GM03348 (cell line): ENCODE measurements at regions not wholly inside any gene's neighbourhood (a gene's known extent, or its start where the extent isn't known, plus 50 kb on each side); places are given as distances from the start of the nearest gene placed in this dataset.
"Not testable (repeated sequence)": the region's sequence is repeated elsewhere in the genome, so short reads cannot be mapped to it uniquely, and the experiment has no call there.

Experiments used
- DNase-seq: peaks from one replicate; pipeline ENCODE4 v3.0.0; 2012; ENCODE audit warnings: low spot score

GRCh38 chr11:100409267-100409666 lies 277.8 kb upstream of the ARHGAP42 start:
- not testable (repeated sequence) for DNase-seq

GRCh38 chr11:100419518-100419917 lies 267.6 kb upstream of the ARHGAP42 start:
- no peak for DNase-seq

- DNase-seq: no peak
These were observed 252.1 kb upstream of the ARHGAP42 start for GRCh38 chr11:100434821-100435641.

GRCh38 chr11:100438376-100438775 lies 248.7 kb upstream of the ARHGAP42 start:
- no peak for DNase-seq

- no peak for DNase-seq
These were observed 246.0 kb upstream of the ARHGAP42 start for GRCh38 chr11:100441086-100441485.

GRCh38 chr11:100442017-100442416 lies 245.1 kb upstream of the ARHGAP42 start:
- no peak for DNase-seq

GRCh38 chr11:100445231-100445735 lies 241.8 kb upstream of the ARHGAP42 start:
- no peak for DNase-seq

GRCh38 chr11:100451801-100452460 lies 235.2 kb upstream of the ARHGAP42 start:
- not testable (repeated sequence) for DNase-seq

GRCh38 chr11:100459811-100460210 lies 227.3 kb upstream of the ARHGAP42 start:
- DNase-seq: no peak

GRCh38 chr11:100460426-100460825 lies 226.7 kb upstream of the ARHGAP42 start:
- DNase-seq: no peak

- no peak for DNase-seq
These were observed 219.1 kb upstream of the ARHGAP42 start for GRCh38 chr11:100467821-100468508.

GRCh38 chr11:100469835-100470234 lies 217.3 kb upstream of the ARHGAP42 start:
- DNase-seq: no peak

- DNase-seq: no peak
These were observed 214.2 kb upstream of the ARHGAP42 start for GRCh38 chr11:100472727-100473389.

GRCh38 chr11:100473390-100473740 lies 213.7 kb upstream of the ARHGAP42 start:
- no peak for DNase-seq

GRCh38 chr11:100484948-100485347 lies 202.1 kb upstream of the ARHGAP42 start:
- no peak for DNase-seq

GRCh38 chr11:100498780-100499179 lies 188.3 kb upstream of the ARHGAP42 start:
- DNase-seq: no peak

GRCh38 chr11:100501450-100501849 lies 185.6 kb upstream of the ARHGAP42 start:
- no peak for DNase-seq

GRCh38 chr11:100512475-100512874 lies 174.6 kb upstream of the ARHGAP42 start:
- no peak for DNase-seq

GRCh38 chr11:100515087-100515486 lies 172.0 kb upstream of the ARHGAP42 start:
- no peak for DNase-seq

GRCh38 chr11:100525197-100525596 lies 161.9 kb upstream of the ARHGAP42 start:
- DNase-seq: no peak

GRCh38 chr11:100525635-100526034 lies 161.5 kb upstream of the ARHGAP42 start:
- DNase-seq: no peak

GRCh38 chr11:100528872-100529416 lies 158.1 kb upstream of the ARHGAP42 start:
- DNase-seq: no peak
